OCI-LY3 (cell line): ENCODE measurements at regions not wholly inside any gene's neighbourhood (a gene's known extent, or its start where the extent isn't known, plus 50 kb on each side); places are given as distances from the start of the nearest gene placed in this dataset.

Experiments
- H2AFZ ChIP-seq: fragments of 200-600, 300-600 bp; shearing (Covaris generic); 2 replicates; pipeline ENCODE4 v1.6.0; 2014; ENCODE audit warnings: antibody characterized with exemption, low read depth, low read length
- H3K27ac ChIP-seq: fragments of 200-600, 300-600 bp; sonication (generic); 2 replicates; pipeline ENCODE4 v1.5.1; 2014; ENCODE audit warnings: mild to moderate bottlenecking, low read length, moderate library complexity, mixed read lengths
- H3K27me3 ChIP-seq: fragments of 200-600, 300-600 bp; sonication (generic); 2 replicates; pipeline ENCODE4 v1.6.1; 2014; ENCODE audit warnings: low read depth, low read length, mixed read lengths
- H3K36me3 ChIP-seq: fragments of 200-600, 300-600 bp; sonication (generic); replicated peaks from 2 replicates; pipeline ENCODE3; 2014; ENCODE audit warnings: low read depth, low read length, mixed read lengths
- H3K4me1 ChIP-seq: fragments of 300-600, 200-600 bp; sonication (generic); 2 replicates; pipeline ENCODE4 v1.6.1; 2014; ENCODE audit warnings: low read length, mixed read lengths
- H3K4me2 ChIP-seq: fragments of 200-600, 300-600 bp; sonication (generic); 2 replicates; pipeline ENCODE4 v1.6.1; 2014; ENCODE audit warnings: low read length, mixed read lengths
- H3K4me3 ChIP-seq: fragments of 300-600, 200-600 bp; sonication (generic); 2 replicates; pipeline ENCODE4 v1.5.1; 2014; ENCODE audit warnings: antibody characterized with exemption, mild to moderate bottlenecking, low read length, moderate library complexity
- H3K79me2 ChIP-seq: fragments of 300-600, 200-600 bp; shearing (Covaris generic); 2 replicates; pipeline ENCODE4 v1.6.1; 2014; ENCODE audit warnings: mild to moderate bottlenecking, low read length, mixed read lengths
- H3K9ac ChIP-seq: fragments of 300-600, 200-600 bp; shearing (Covaris generic); 2 replicates; pipeline ENCODE4 v1.6.0; 2014; ENCODE audit warnings: mild to moderate bottlenecking, low read length, moderate library complexity
- H3K9me3 ChIP-seq: fragments of 200-600, 300-600 bp; shearing (Covaris generic); 2 replicates; pipeline ENCODE4 v1.6.1; 2014; ENCODE audit warnings: low read length, mixed read lengths; ENCODE audit not compliant: insufficient read depth
- H4K20me1 ChIP-seq: fragments of 200-600, 300-600 bp; sonication (generic); 2 replicates; pipeline ENCODE4 v1.6.1; 2016; ENCODE audit warnings: low read length, mixed read lengths; ENCODE audit not compliant: insufficient read depth
- EZH2phosphoT487 ChIP-seq: fragments of 200-600 bp; shearing (Covaris generic); IDR thresholded peaks from 2 replicates; pipeline ENCODE4 v1.6.1; 2018; ENCODE audit warnings: antibody characterized with exemption, mixed run types, low read depth
- TF ChIP-seq, protein P1 (sequence below): fragments of 200-600, 300-600 bp; sonication (generic); IDR thresholded peaks from 2 replicates; pipeline ENCODE4 v1.5.1; 2014; ENCODE audit warnings: antibody characterized with exemption, low read length, low read depth

DNA sequence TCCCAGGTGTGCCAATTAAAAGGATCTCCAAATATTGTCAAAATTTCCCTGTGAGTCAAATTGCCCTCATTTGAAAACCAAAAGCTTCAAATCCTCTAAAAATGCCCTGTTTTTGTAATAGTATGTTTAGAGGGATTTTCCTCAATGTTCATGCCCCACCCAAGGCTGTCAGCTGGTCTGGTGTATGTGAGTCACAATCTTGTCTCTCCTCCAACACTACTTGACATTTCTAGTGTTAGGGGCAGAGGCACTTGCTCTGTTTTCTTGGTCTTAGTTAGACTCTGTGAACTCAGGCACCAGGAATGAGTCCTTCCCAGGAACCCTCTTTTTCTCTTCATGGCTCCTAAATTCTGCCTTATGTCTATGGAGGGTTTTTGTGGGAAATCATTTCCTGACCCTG is 634.8 kb downstream of the KCNJ2 start:
- Histone ChIP-seq H3K79me2 (no peaks in the 10 kb centered on the region), H3K4me1 (no peaks in the 10 kb centered on the region), H3K36me3 (no peaks in the 10 kb centered on the region), H3K27me3 (no peaks in the 10 kb centered on the region), H3K4me3 (no peak overlapping the region), H3K27ac (no peak overlapping the region), H3K9ac (no peak overlapping the region), H3K9me3 (no peaks in the 10 kb centered on the region), H3K4me2 (no peak overlapping the region), H2AFZ (no peak overlapping the region), H4K20me1 (no peaks in the 10 kb centered on the region)
- TF ChIP-seq, protein P1, sequence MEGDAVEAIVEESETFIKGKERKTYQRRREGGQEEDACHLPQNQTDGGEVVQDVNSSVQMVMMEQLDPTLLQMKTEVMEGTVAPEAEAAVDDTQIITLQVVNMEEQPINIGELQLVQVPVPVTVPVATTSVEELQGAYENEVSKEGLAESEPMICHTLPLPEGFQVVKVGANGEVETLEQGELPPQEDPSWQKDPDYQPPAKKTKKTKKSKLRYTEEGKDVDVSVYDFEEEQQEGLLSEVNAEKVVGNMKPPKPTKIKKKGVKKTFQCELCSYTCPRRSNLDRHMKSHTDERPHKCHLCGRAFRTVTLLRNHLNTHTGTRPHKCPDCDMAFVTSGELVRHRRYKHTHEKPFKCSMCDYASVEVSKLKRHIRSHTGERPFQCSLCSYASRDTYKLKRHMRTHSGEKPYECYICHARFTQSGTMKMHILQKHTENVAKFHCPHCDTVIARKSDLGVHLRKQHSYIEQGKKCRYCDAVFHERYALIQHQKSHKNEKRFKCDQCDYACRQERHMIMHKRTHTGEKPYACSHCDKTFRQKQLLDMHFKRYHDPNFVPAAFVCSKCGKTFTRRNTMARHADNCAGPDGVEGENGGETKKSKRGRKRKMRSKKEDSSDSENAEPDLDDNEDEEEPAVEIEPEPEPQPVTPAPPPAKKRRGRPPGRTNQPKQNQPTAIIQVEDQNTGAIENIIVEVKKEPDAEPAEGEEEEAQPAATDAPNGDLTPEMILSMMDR: no peak
- TF ChIP-seq EZH2phosphoT487: no peak

DNA sequence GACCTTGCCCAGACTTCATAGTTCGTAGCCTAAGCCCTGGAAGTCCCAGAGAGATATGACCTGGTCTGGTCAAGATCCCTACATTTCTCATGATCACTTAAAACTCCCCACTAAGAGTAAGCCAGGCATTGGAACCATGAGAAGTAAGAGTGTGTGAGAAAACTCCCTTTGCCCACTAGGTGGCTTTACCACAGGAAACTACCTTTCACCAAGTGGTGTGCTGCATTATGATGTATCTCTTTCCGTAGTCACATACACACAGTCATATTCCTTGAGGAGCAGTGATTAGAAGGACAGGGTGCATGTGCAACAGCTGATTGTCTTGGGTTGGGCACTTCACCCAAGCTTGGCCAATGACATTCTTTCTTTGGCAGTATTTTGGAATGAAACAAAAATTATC is 639.3 kb downstream of the KCNJ2 start:
- H2AFZ ChIP-seq: no peak overlapping the region
- TF ChIP-seq, protein P1: peak; percentile 54
- no peak for TF ChIP-seq EZH2phosphoT487

DNA sequence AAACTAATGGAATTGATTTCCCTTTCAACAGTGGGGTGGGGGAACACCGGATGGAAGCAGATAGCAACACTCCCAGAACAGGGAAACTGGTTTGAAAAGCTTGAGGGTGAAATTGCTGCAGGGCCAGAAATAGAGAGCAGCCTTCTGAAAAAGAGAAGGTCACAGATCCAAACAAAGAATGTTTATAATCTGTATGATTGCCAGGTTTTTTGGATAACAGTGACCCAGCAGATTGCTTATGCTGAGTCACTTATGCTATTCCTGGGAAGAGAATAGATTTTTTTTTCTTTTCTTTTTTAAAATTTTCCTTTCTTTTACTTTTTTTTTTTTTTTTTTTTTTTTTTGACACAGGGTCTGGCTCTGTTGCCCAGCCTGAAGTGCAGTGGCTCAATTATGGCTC is 641.3 kb downstream of the KCNJ2 start:
- no peak for TF ChIP-seq EZH2phosphoT487
- TF ChIP-seq, protein P1: no peak
- Histone ChIP-seq H4K20me1 (no peaks in the 10 kb centered on the region), H3K4me2 (no peak overlapping the region), H3K4me3 (no peak overlapping the region), H3K9me3 (no peaks in the 10 kb centered on the region), H3K36me3 (no peaks in the 10 kb centered on the region), H3K4me1 (no peaks in the 10 kb centered on the region), H3K27ac (no peak overlapping the region), H2AFZ (no peak overlapping the region), H3K9ac (no peak overlapping the region), H3K79me2 (no peaks in the 10 kb centered on the region), H3K27me3 (no peaks in the 10 kb centered on the region)

More for the DNA sequence above, 639.3 kb downstream of the KCNJ2 start:
- no peaks in the 10 kb centered on the region for H3K79me2 ChIP-seq
- H3K4me2 ChIP-seq: no peak overlapping the region
- H3K4me1 ChIP-seq: no peaks in the 10 kb centered on the region
- no peak overlapping the region for H3K4me3 ChIP-seq
- H3K9me3 ChIP-seq: no peaks in the 10 kb centered on the region
- H3K9ac ChIP-seq: no peak overlapping the region
- H4K20me1 ChIP-seq: no peaks in the 10 kb centered on the region
- H3K27me3 ChIP-seq: no peaks in the 10 kb centered on the region
- no peaks in the 10 kb centered on the region for H3K36me3 ChIP-seq
- H3K27ac ChIP-seq: no peak overlapping the region

DNA sequence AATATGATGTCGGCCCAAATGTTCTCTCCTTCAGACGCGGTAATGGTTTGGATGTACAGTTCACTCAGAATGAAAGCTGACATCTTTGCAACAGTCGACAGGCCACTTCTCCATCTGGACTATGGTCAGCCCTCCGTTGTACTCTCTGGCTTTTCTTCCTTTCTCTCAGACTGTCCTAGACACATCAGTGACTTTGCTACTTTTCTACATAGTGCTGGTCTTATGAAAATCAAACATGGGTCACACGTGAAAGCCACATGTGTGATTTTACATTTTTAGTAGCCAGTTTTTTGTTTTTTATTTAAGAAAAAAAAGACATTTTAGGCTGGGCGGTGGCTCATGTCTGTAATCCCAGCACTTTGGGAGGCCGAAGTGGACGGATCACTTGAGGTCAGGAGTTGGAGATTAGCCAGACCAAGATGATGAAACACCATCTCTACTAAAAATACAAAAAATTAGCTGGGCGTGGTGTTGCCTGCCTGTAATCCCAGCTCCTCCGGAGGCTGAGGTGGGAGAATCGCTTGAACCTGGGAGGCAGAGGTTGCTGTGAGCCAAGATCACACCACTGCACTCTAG is 644.1 kb downstream of the KCNJ2 start:
- H3K27me3 ChIP-seq: no peaks in the 10 kb centered on the region
- H4K20me1 ChIP-seq: no peaks in the 10 kb centered on the region
- no peak overlapping the region for H3K9ac ChIP-seq
- H2AFZ ChIP-seq: no peak overlapping the region
- no peak for TF ChIP-seq EZH2phosphoT487
- TF ChIP-seq, protein P1: no peak
- no peak overlapping the region for H3K4me2 ChIP-seq
- no peaks in the 10 kb centered on the region for H3K36me3 ChIP-seq
- H3K27ac ChIP-seq: no peak overlapping the region
- no peaks in the 10 kb centered on the region for H3K4me1 ChIP-seq
- H3K4me3 ChIP-seq: no peak overlapping the region
- H3K9me3 ChIP-seq: no peaks in the 10 kb centered on the region
- H3K79me2 ChIP-seq: no peaks in the 10 kb centered on the region
